ENCODE measurements at regions not wholly inside any gene's neighbourhood (a gene's known extent, or its start where the extent isn't known, plus 50 kb on each side); places are given as distances from the start of the nearest gene placed in this dataset.

GRCh38 chr2:9156483-9156882 is 50.1 kb upstream of the ASAP2 start:
- DNase-seq = no peak

DNA sequence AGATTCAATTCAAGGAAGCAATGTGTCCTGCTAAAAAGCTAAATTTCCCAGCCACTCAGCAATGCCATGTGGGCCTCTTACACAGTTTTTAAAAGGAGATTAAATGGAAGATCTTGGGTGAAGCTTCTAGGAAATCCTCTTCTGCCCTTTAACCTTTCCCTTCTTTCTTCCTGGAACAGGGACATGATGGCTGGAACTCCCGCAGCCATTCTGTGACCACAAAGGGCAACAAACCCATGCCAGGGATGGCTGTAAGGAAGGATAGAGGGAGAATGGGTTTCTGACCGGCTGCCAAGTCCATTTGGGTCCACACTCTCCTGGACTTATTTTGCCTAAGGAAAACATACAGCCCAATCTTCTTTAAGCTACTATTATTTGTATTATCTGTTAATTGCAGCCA is 52.6 kb upstream of the ASAP2 start:
- DNase-seq = no peak

DNA sequence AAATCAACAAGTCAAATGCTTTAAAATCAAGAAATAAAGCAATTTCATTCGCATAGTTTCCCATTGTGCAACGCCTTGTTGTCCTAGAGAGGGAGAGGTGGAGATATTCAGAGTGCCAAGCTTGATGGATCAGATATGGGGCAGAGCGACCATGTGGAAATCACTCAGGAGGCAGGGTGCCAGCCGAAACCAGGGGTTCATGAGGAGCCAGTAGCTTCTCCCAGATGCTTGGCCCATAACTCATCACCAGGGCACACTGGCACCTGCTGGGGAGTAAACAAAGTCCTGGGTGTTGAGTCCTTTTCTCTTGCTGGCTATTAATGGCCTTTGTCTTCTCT is 53.0 kb upstream of the ASAP2 start:
- no peak for DNase-seq

DNA sequence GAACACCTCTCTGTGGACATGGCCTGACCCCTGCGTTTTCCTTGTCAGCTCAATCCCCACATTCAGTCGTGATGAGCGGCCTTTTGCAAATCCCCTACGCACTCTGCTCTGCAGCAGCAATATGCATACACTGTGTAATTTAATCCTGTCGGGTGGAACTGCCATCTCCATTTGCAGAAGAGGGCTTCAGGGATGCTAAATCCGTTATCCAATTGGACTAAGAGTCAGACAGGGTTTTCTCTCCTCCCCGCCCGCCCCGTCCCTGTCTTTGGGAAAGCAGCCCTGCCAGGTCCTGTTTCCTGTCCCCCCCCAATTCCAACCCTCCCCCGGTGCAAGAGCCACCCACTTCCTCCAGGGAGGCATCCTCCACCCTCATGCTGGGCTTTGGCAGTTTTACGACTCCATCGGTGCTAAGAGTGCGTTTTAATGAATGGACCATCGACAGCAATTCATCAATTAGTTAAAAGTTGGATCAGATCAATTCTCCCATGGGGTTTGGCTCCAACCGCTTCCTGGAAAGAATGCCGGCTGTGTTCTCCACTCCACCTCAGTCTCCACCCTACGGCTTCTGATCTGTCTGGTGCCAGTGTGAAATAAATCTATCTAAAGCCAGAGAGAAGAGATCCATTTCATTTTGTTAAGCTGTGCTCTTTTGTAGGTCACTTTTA is 53.5 kb upstream of the ASAP2 start:
- no peak for DNase-seq

DNA sequence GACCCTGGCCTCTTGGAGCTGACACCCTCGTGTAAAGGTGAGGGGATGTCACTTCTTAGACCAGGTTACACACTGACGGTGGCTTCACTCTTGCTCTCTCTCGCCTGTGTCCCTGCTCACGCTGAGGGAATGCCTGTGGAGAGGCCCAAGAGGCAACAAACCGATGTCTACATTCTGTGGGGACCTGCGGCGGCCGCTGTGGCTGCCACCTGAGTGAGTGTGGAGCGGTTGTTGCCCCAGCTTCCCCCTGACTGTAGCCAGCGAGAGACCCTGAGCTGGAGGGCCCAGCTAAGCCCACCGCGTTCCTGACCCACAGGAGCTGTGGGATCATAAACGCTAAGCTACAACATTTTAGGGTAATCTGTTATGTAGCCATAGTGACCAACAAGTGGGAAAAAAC is 55.7 kb upstream of the ASAP2 start:
- DNase-seq = no peak

DNA sequence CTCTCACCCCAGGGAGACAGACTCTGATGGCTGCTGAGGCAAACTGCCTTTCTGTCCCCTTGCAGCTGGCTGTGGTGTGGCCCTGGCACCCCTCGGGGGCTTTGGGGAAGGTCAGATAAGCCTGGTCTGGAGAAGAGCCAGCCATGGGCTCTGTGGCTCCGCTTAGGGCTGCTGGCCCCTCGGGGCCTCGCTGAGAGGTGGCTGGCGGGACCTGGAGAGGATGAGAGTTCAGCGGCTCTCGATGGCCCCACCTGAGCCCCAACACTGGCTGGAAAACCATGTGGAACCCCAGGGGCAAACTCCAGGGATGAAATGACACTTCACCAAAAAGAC is 56.1 kb upstream of the ASAP2 start:
- no peak for DNase-seq

- no peak for DNase-seq
These were observed 56.7 kb upstream of the ASAP2 start for GRCh38 chr2:9149726-9150567.

GRCh38 chr2:9149388-9149660 is 57.3 kb upstream of the ASAP2 start:
- DNase-seq = no peak

DNA sequence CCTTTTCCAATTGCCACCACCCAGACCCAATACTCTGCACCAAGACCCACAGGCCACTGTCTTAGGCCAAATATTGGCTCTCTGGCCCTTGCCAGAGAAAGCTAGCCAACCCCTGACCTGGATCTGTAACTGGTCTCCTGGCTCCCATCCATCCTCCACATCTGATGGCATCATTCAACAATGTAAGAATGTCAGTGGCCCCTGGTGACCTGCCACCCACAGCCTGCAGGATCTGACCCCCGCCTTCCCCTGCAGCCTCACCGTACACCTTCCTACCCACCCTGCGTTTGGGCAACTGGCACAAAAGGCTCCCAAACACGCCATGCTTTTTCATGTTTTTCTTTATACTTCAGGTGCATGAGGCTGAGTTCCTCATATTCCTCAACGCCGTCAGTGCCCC is 60.0 kb upstream of the ASAP2 start:
- no peak for DNase-seq

GRCh38 chr2:9145752-9146430 is 60.7 kb upstream of the ASAP2 start:
- DNase-seq = no peak

- DNase-seq = no peak
These were observed 61.4 kb upstream of the ASAP2 start for GRCh38 chr2:9145109-9145751.

- DNase-seq = no peak
These were observed 62.0 kb upstream of the ASAP2 start for GRCh38 chr2:9144617-9145016.

- no peak for DNase-seq
These were observed 62.6 kb upstream of the ASAP2 start for GRCh38 chr2:9144046-9144445.

GRCh38 chr2:9143264-9143815 is 63.3 kb upstream of the ASAP2 start:
- no peak for DNase-seq

- peak; percentile 88 for DNase-seq
These were observed 63.9 kb upstream of the ASAP2 start for GRCh38 chr2:9142551-9143263.

- no peak for DNase-seq
These were observed 64.7 kb upstream of the ASAP2 start for GRCh38 chr2:9141706-9142460.

- DNase-seq = no peak
These were observed 65.4 kb upstream of the ASAP2 start for GRCh38 chr2:9141091-9141667.

- DNase-seq = peak; percentile 20
These were observed 66.0 kb upstream of the ASAP2 start for GRCh38 chr2:9140645-9141044.

- peak; percentile 83 for DNase-seq
These were observed 66.8 kb upstream of the ASAP2 start for GRCh38 chr2:9139491-9140443.

DNA sequence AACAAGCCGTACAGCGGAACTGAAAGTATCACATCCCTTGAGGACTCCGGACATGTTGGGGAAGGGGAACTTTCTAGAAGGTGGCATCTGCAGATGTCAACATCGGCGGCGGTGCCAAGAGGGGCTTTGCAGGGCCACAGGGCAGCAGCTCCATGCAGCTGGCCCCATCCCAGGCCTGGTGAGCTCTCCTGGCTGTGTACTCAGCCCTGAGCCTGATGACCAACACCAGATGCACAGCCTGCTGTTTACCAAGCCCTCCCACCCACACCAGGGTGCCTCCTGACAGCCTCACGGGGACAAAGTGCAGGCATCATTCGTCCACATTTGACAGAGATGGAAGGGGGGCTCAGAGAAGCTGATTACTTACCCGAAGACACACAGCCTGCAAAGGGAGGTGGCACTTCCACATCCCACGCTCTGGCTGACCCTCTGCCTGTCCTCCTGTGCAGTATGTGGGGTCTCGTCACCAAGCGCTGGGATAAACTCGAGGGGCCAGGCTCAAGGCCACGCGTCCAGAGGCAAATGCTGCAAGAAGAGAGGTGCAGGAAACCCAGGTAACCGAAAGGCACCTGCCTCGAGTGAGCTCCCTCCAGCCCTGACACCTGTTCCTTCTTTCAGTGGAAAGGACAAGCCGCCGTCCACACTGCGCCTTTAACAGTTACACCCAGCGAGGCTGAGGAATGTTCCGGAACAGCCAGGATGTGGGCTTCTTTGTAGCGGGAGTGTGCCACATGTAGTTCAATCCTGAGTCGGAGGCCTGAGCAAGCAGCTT is 69.0 kb upstream of the ASAP2 start:
- no peak for DNase-seq
